Mesendoderm (in vitro differentiated cells): ENCODE measurements at regions not wholly inside any gene's neighbourhood (a gene's known extent, or its start where the extent isn't known, plus 50 kb on each side); places are given as distances from the start of the nearest gene placed in this dataset.
"Not testable (repeated sequence)": the region's sequence is repeated elsewhere in the genome, so short reads cannot be mapped to it uniquely, and the experiment has no call there.

Source experiments
- DNase-seq: peaks from one replicate; pipeline ENCODE4 v3.0.0; 2013
- H2AK5ac ChIP-seq: 2 replicates; pipeline ENCODE4 v1.6.1; 2013; ENCODE audit warnings: low read length, inconsistent platforms
- H2BK120ac ChIP-seq: 2 replicates; pipeline ENCODE4 v1.6.1; 2013; ENCODE audit warnings: low read depth, mild to moderate bottlenecking, low read length, moderate library complexity, mixed read lengths
- H2BK15ac ChIP-seq: replicated peaks from 2 replicates; pipeline ENCODE4 v1.6.1; 2013; ENCODE audit warnings: low read depth, mild to moderate bottlenecking, moderate library complexity
- H2BK5ac ChIP-seq: 2 replicates; pipeline ENCODE4 v1.6.1; 2013; ENCODE audit warnings: low read length, inconsistent platforms
- H3K18ac ChIP-seq: 2 replicates; pipeline ENCODE4 v1.6.1; 2013; ENCODE audit warnings: mild to moderate bottlenecking, low read length, mixed read lengths
- H3K23ac ChIP-seq: one replicate; pipeline ENCODE4 v1.6.1; 2013; ENCODE audit warnings: low read length
- H3K27ac ChIP-seq: 2 replicates; pipeline ENCODE4 v1.5.1; 2013; ENCODE audit warnings: low read depth, mild to moderate bottlenecking, inconsistent platforms, low read length, moderate library complexity
- H3K27me3 ChIP-seq: 2 replicates; pipeline ENCODE4 v1.6.1; 2013; ENCODE audit warnings: low read length, control low read depth, mild to moderate bottlenecking, inconsistent platforms; ENCODE audit not compliant: insufficient read depth, poor library complexity
- H3K36me3 ChIP-seq: 2 replicates; pipeline ENCODE4 v1.6.1; 2013; ENCODE audit warnings: low read length, inconsistent platforms; ENCODE audit not compliant: control insufficient read depth, insufficient read depth
- H3K4ac ChIP-seq: one replicate; pipeline ENCODE4 v1.6.1; 2013; ENCODE audit warnings: low read depth, mild to moderate bottlenecking, low read length, moderate library complexity
- H3K4me1 ChIP-seq: 2 replicates; pipeline ENCODE4 v1.6.1; 2013; ENCODE audit warnings: low read depth, low read length, inconsistent platforms; ENCODE audit not compliant: control insufficient read depth
- H3K4me2 ChIP-seq: 2 replicates; pipeline ENCODE4 v1.6.1; 2013; ENCODE audit warnings: low read length
- H3K4me3 ChIP-seq: 2 replicates; pipeline ENCODE4 v1.5.1; 2013; ENCODE audit warnings: mild to moderate bottlenecking, low read length
- H3K56ac ChIP-seq: one replicate; pipeline ENCODE4 v1.6.1; 2013; ENCODE audit warnings: low read length
- H3K79me1 ChIP-seq: 2 replicates; pipeline ENCODE4 v1.6.1; 2013; ENCODE audit warnings: low read length, inconsistent platforms
- H3K79me2 ChIP-seq: 2 replicates; pipeline ENCODE4 v1.6.1; 2013; ENCODE audit warnings: mild to moderate bottlenecking, low read length; ENCODE audit not compliant: control insufficient read depth, insufficient read depth
- H3K9ac ChIP-seq: 2 replicates; pipeline ENCODE4 v1.6.1; 2013; ENCODE audit warnings: low read length, inconsistent platforms
- H4K5ac ChIP-seq: one replicate; pipeline ENCODE4 v1.6.1; 2013; ENCODE audit warnings: low read length
- H4K8ac ChIP-seq: one replicate; pipeline ENCODE4 v1.6.1; 2013; ENCODE audit warnings: low read depth, mild to moderate bottlenecking, control low read depth, low read length, moderate library complexity
- WGBS: extraction: QIAGEN DNeasy Blood & Tissue Kit; methylation state at CpG from one replicate; pipeline ENCODE4 v1.1.7; 2013; ENCODE audit warnings: low lambda C conversion rate, missing lambda C conversion rate; ENCODE audit not compliant: insufficient coverage; ENCODE audit errors: extremely low coverage; 5-methylcytosine and 5-hydroxymethylcytosine counted together

DNA sequence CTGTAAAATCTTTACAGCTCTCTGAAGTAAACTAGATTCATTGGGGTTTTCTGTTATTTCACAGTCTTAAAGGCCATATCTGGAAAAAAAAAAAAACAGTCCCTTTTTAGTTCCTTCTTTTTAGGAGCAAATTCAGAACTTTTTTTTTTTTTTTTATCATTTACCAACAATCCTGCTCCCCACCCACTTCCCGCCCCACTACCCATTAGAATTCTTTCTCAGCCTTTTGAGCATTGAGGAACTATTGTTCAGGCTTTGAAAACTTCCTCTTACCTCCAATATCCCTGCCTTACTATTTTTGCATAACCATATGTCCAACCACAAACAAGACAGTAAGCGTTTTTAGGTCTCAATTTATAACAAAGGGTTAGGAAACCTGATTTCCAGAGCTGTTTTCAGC, 330.1 kb downstream of the PLPP3 start:
- WGBS: no CpG with 5 or more reads among the region's 2 CpGs
- no peaks in the 10 kb centered on the region for H3K79me2 ChIP-seq
- no peak overlapping the region for H3K4ac ChIP-seq
- H2AK5ac ChIP-seq: no peak overlapping the region
- no peak overlapping the region for H3K4me3 ChIP-seq
- no peak overlapping the region for H3K9ac ChIP-seq
- H3K79me1 ChIP-seq: no peaks in the 10 kb centered on the region
- H3K4me2 ChIP-seq: no peak overlapping the region
- DNase-seq: no peak
- no peak overlapping the region for H4K8ac ChIP-seq
- no peak overlapping the region for H2BK5ac ChIP-seq
- H3K27ac ChIP-seq: no peak overlapping the region
- no peak overlapping the region for H3K56ac ChIP-seq
- H4K5ac ChIP-seq: no peak overlapping the region
- no peaks in the 10 kb centered on the region for H3K27me3 ChIP-seq
- no peak overlapping the region for H2BK15ac ChIP-seq
- no peak overlapping the region for H2BK120ac ChIP-seq
- H3K36me3 ChIP-seq: no peaks in the 10 kb centered on the region
- H3K18ac ChIP-seq: no peak overlapping the region
- H3K23ac ChIP-seq: no peak overlapping the region
- H3K4me1 ChIP-seq: no peaks in the 10 kb centered on the region

- no peak overlapping the region for H3K4ac ChIP-seq
- H2AK5ac ChIP-seq: no peak overlapping the region
- no peak overlapping the region for H3K23ac ChIP-seq
- H3K56ac ChIP-seq: no peak overlapping the region
- WGBS: no CpG with 5 or more reads among the region's 1 CpG
- H3K27ac ChIP-seq: no peak overlapping the region
- no peak overlapping the region for H2BK120ac ChIP-seq
- H3K9ac ChIP-seq: no peak overlapping the region
- no peaks in the 10 kb centered on the region for H3K27me3 ChIP-seq
- no peaks in the 10 kb centered on the region for H3K79me2 ChIP-seq
- no peak overlapping the region for H4K8ac ChIP-seq
- H3K4me3 ChIP-seq: no peak overlapping the region
- no peak overlapping the region for H3K4me2 ChIP-seq
- H2BK15ac ChIP-seq: no peak overlapping the region
- H3K36me3 ChIP-seq: no peaks in the 10 kb centered on the region
- no peak overlapping the region for H3K18ac ChIP-seq
- no peak overlapping the region for H2BK5ac ChIP-seq
- H4K5ac ChIP-seq: no peak overlapping the region
- DNase-seq: no peak
- H3K79me1 ChIP-seq: no peaks in the 10 kb centered on the region
- H3K4me1 ChIP-seq: no peaks in the 10 kb centered on the region
These were observed 331.2 kb downstream of the PLPP3 start for GRCh38 chr1:56248138-56248537.

DNA sequence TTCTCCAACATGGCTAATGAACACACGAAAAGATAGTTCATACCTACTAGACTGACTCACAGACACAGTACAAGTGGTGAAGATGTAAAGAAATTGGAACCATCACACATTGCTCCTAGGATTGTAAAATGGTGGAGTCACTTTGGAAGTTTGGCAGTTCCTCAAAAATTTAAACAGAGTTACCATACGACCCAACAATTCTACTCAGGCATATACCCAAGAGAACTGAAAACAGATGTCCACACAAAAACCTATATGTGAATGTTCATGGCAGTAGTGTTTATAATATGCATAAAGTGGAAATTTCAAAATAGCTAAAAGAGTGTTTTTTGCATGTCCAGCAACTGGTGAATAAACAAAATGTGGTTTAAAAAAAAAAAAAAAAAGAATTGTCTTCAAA, 332.6 kb downstream of the PLPP3 start:
- not testable (repeated sequence) for H3K23ac ChIP-seq, H3K9ac ChIP-seq, H3K4me3 ChIP-seq, H3K79me1 ChIP-seq, H3K4me2 ChIP-seq, H2BK120ac ChIP-seq, DNase-seq, H3K4ac ChIP-seq, H2BK5ac ChIP-seq, H4K8ac ChIP-seq, H3K27me3 ChIP-seq, H3K36me3 ChIP-seq, H3K27ac ChIP-seq, H2AK5ac ChIP-seq, H3K18ac ChIP-seq, H3K79me2 ChIP-seq, H2BK15ac ChIP-seq, H3K56ac ChIP-seq, H3K4me1 ChIP-seq, H4K5ac ChIP-seq
- WGBS: no CpG with 5 or more reads among the region's 2 CpGs

DNA sequence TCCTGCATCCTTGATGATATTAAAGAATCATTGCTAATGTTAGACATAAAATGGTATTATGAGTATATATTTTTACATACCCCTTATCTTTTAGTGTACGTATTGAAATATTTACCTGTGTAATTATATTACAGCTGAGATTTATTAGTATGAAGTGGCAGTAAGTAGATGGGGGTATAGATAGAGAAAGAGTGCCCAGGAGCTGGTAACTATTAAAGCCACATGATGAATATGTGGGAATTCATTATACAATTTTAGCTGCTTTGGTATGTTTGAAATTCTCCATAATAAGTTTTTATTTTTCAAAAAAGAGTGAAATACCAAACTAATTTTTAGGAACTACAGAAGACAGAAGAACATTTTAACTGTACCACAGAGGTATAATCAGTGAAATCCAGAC, 339.0 kb downstream of the PLPP3 start:
- H3K27me3 ChIP-seq: no peaks in the 10 kb centered on the region

GRCh38 chr1:56237491-56238064, 341.8 kb downstream of the PLPP3 start:
- Histone ChIP-seq H3K79me1 (no peaks in the 10 kb centered on the region), H3K27ac (no peak overlapping the region), H4K5ac (no peak overlapping the region), H3K27me3 (no peaks in the 10 kb centered on the region), H2BK5ac (no peak overlapping the region), H3K4me2 (no peak overlapping the region), H2AK5ac (no peak overlapping the region), H3K56ac (no peak overlapping the region), H4K8ac (no peak overlapping the region), H3K36me3 (no peaks in the 10 kb centered on the region), H3K4me3 (no peak overlapping the region), H2BK120ac (no peak overlapping the region), H3K18ac (no peak overlapping the region), H2BK15ac (no peak overlapping the region), H3K9ac (no peak overlapping the region), H3K79me2 (no peaks in the 10 kb centered on the region), H3K4me1 (no peaks in the 10 kb centered on the region), H3K4ac (no peak overlapping the region), H3K23ac (no peak overlapping the region)
- no CpG with 5 or more reads among the region's 4 CpGs for WGBS
- no peak for DNase-seq

More for the DNA sequence above, 339.0 kb downstream of the PLPP3 start:
- Histone ChIP-seq H3K36me3 (no peaks in the 10 kb centered on the region), H2BK120ac (no peak overlapping the region), H4K5ac (no peak overlapping the region), H3K27ac (no peak overlapping the region), H2AK5ac (no peak overlapping the region), H2BK5ac (no peak overlapping the region), H3K4me3 (no peak overlapping the region), H3K23ac (no peak overlapping the region), H3K79me2 (no peaks in the 10 kb centered on the region), H3K4ac (no peak overlapping the region), H3K4me1 (no peaks in the 10 kb centered on the region), H3K4me2 (no peak overlapping the region), H2BK15ac (no peak overlapping the region), H3K9ac (no peak overlapping the region), H3K79me1 (no peaks in the 10 kb centered on the region), H3K56ac (no peak overlapping the region), H3K18ac (no peak overlapping the region), H4K8ac (no peak overlapping the region)
- DNase-seq: no peak
- WGBS: no CpG with 5 or more reads among the region's 1 CpG

DNA sequence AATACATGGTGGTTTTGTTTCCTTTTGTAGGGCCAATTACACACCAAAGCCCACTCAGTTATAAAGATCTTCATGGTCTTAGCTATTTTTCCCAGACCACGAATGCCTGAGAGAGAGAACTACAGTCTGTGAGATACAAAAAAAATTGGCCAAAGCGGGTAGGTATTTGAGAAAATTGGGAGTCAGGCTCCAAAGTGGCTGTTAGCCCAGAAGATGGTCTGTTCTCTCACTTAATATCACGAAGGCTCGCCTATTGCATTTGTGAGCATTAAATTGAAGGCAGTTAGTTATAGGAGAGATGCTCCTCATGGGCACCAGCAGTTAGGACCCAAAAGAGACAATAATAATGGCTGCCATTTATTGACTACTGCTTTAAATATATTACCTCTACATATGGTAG, 342.7 kb downstream of the PLPP3 start:
- no peak overlapping the region for H3K23ac ChIP-seq
- H3K79me1 ChIP-seq: no peaks in the 10 kb centered on the region
- no peak overlapping the region for H2BK120ac ChIP-seq
- H3K4me1 ChIP-seq: no peaks in the 10 kb centered on the region
- no peak overlapping the region for H3K56ac ChIP-seq
- H2AK5ac ChIP-seq: no peak overlapping the region
- H3K79me2 ChIP-seq: no peaks in the 10 kb centered on the region
- no peak overlapping the region for H3K4ac ChIP-seq
- no peak for DNase-seq
- H2BK15ac ChIP-seq: no peak overlapping the region
- no peak overlapping the region for H3K4me3 ChIP-seq
- no peak overlapping the region for H3K4me2 ChIP-seq
- H4K8ac ChIP-seq: no peak overlapping the region
- no peak overlapping the region for H3K9ac ChIP-seq
- H3K36me3 ChIP-seq: no peaks in the 10 kb centered on the region
- no CpG with 5 or more reads among the region's 4 CpGs for WGBS
- H3K27ac ChIP-seq: no peak overlapping the region
- H3K18ac ChIP-seq: no peak overlapping the region
- no peak overlapping the region for H4K5ac ChIP-seq
- H2BK5ac ChIP-seq: no peak overlapping the region
- H3K27me3 ChIP-seq: no peaks in the 10 kb centered on the region
